Loucy (cell line): ENCODE measurements at regions not wholly inside any gene's neighbourhood (a gene's known extent, or its start where the extent isn't known, plus 50 kb on each side); places are given as distances from the start of the nearest gene placed in this dataset.

ENCODE experiments used
- EZH2phosphoT487 ChIP-seq: fragments of 200-600 bp; IDR thresholded peaks from 2 replicates; pipeline ENCODE4 v1.6.1; 2018; ENCODE audit warnings: antibody characterized with exemption, mild to moderate bottlenecking, moderate library complexity, borderline replicate concordance
- TF ChIP-seq, protein P1 (sequence below): fragments of 200-600 bp; sonication (generic); conservative IDR thresholded peaks from 2 replicates; pipeline ENCODE4 v1.5.1; 2014; ENCODE audit warnings: mild to moderate bottlenecking, antibody characterized with exemption, low read length

- TF ChIP-seq, protein P1, sequence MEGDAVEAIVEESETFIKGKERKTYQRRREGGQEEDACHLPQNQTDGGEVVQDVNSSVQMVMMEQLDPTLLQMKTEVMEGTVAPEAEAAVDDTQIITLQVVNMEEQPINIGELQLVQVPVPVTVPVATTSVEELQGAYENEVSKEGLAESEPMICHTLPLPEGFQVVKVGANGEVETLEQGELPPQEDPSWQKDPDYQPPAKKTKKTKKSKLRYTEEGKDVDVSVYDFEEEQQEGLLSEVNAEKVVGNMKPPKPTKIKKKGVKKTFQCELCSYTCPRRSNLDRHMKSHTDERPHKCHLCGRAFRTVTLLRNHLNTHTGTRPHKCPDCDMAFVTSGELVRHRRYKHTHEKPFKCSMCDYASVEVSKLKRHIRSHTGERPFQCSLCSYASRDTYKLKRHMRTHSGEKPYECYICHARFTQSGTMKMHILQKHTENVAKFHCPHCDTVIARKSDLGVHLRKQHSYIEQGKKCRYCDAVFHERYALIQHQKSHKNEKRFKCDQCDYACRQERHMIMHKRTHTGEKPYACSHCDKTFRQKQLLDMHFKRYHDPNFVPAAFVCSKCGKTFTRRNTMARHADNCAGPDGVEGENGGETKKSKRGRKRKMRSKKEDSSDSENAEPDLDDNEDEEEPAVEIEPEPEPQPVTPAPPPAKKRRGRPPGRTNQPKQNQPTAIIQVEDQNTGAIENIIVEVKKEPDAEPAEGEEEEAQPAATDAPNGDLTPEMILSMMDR: no peak
- no peak for TF ChIP-seq EZH2phosphoT487
These were observed 54.7 kb upstream of the LSM8 start for GRCh38 chr7:118129041-118129795.
